GM12878 (cell line): ENCODE measurements at regions not wholly inside any gene's neighbourhood (a gene's known extent, or its start where the extent isn't known, plus 50 kb on each side); places are given as distances from the start of the nearest gene placed in this dataset.

Experiments
- ATAC-seq: fragments of 200-7000 bp; cut with Tn5 transposase; 3 replicates; pipeline ENCODE4 v1.9.1; 2020; ENCODE audit warnings: mild to moderate bottlenecking, moderate library complexity
- BruUV-seq: library from RNA; stranded (reverse); fragments of 400-500 nt; replicated peaks from 2 replicates; lab custom pipeline; 2021; lab: Mats Ljungman, UMichigan
- CTCF ChIA-PET: fragments of 300-600 bp; sonication (Branson Sonifier 250); formaldehyde crosslinking; extraction: SDS; loops from one replicate; lab custom pipeline; 2021; ENCODE audit warnings: inconsistent platforms; lab: Yijun Ruan, JAX
- POLR2A ChIA-PET: fragments of 350-600 bp; formaldehyde crosslinking; extraction: SDS; loops from one replicate; lab custom pipeline; 2021; ENCODE audit warnings: inconsistent platforms; lab: Charles Lee
- RAD21 ChIA-PET: fragments of 300-600 bp; sonication (Branson Sonifier 250); formaldehyde crosslinking; loops from one replicate; lab custom pipeline; 2023; ENCODE audit warnings: antibody characterized with exemption; ENCODE audit not compliant: unreplicated experiment; lab: Charles Lee
- SMC1A ChIA-PET: fragments of 300-600 bp; sonication (Branson Sonifier 250); formaldehyde crosslinking; loops from one replicate; lab custom pipeline; 2023; ENCODE audit not compliant: unreplicated experiment, uncharacterized antibody; lab: Charles Lee
- DNase-seq: peaks from one replicate; pipeline ENCODE4 v3.0.0-alpha.2; 2011; ENCODE audit warnings: low read depth, low spot score
- FAIRE-seq: peaks from 3 replicates; lab custom pipeline; 2011; peaks lifted over from hg19 to GRCh38; lab: Jason Lieb, UNC
- H2AFZ ChIP-seq: 2 replicates; pipeline ENCODE4 v1.6.0; 2011; ENCODE audit warnings: low read depth, low read length, control low read depth; ENCODE audit not compliant: control insufficient read depth
- H3K27ac ChIP-seq: 2 replicates; pipeline ENCODE4 v1.5.1; 2011; ENCODE audit warnings: control low read depth; ENCODE audit not compliant: control insufficient read depth, insufficient read depth
- H3K27me3 ChIP-seq, 2 experiments: replicated peaks in 1 of 2; 2 replicates each; pipeline versions ENCODE4 v1.6.0 to v1.6.1; 2011; ENCODE audit warnings: low read length in 1 of 2; ENCODE audit not compliant: control insufficient read depth in 2 of 2, insufficient read depth in 2 of 2
- H3K36me3 ChIP-seq, 2 experiments: 2 replicates each; pipeline ENCODE4 v1.5.1; 2011; ENCODE audit warnings: low read length in 1 of 2; ENCODE audit not compliant: control insufficient read depth in 2 of 2, insufficient read depth in 2 of 2
- H3K4me1 ChIP-seq: 2 replicates; pipeline ENCODE4 v1.6.1; 2011; ENCODE audit warnings: mild to moderate bottlenecking, low read length, moderate library complexity, mixed read lengths; ENCODE audit not compliant: control insufficient read depth, insufficient read depth
- H3K4me2 ChIP-seq: 2 replicates; pipeline ENCODE4 v1.6.0; 2011; ENCODE audit warnings: control low read depth; ENCODE audit not compliant: control insufficient read depth, insufficient read depth
- H3K4me3 ChIP-seq: fragments of 200-600 bp; sonication (generic); 2 replicates; pipeline ENCODE4 v1.5.1; 2016
- H3K79me2 ChIP-seq: 2 replicates; pipeline ENCODE4 v1.6.0; 2011; ENCODE audit warnings: low read length; ENCODE audit not compliant: control insufficient read depth, insufficient read depth
- H3K9ac ChIP-seq: 2 replicates; pipeline ENCODE4 v1.8.0; 2011; ENCODE audit warnings: low read length, control low read depth, mixed read lengths; ENCODE audit not compliant: control insufficient read depth, insufficient read depth
- H3K9me3 ChIP-seq: replicated peaks from 3 replicates; pipeline ENCODE4 v1.5.1; 2011; ENCODE audit warnings: mild to moderate bottlenecking, low read length; ENCODE audit not compliant: control insufficient read depth, insufficient read depth
- H4K20me1 ChIP-seq: 2 replicates; pipeline ENCODE4 v1.6.0; 2011; ENCODE audit not compliant: control insufficient read depth, insufficient read depth
- BCLAF1 ChIP-seq: fragments of 450-650 bp; IDR thresholded peaks from 2 replicates; pipeline ENCODE4 v1.6.1; 2017; ENCODE audit warnings: antibody characterized with exemption, mild to moderate bottlenecking, moderate library complexity
- CREB1 ChIP-seq: IDR thresholded peaks from 2 replicates; pipeline ENCODE4 v1.6.1; 2012; ENCODE audit warnings: low read depth, mild to moderate bottlenecking, inconsistent platforms
- EED ChIP-seq: sonication (generic); IDR thresholded peaks from 2 replicates; pipeline ENCODE4 v1.6.1; 2016; ENCODE audit warnings: antibody characterized with exemption, low read depth
- ESRRA ChIP-seq: IDR thresholded peaks from 2 replicates; pipeline ENCODE4 v1.6.1; 2012; ENCODE audit warnings: mild to moderate bottlenecking, low read length, improper control_type of control experiment
- FOS ChIP-seq: IDR thresholded peaks from 3 replicates; pipeline ENCODE4 v1.6.1; 2011; ENCODE audit warnings: borderline replicate concordance; ENCODE audit not compliant: insufficient read length; ENCODE audit errors: extremely low read depth
- HDAC2 ChIP-seq: fragments of 200-600 bp; sonication (generic); IDR thresholded peaks from 2 replicates; pipeline ENCODE4 v1.6.1; 2017
- KLF5 ChIP-seq: fragments of 450-650 bp; IDR thresholded peaks from 2 replicates; pipeline ENCODE4 v1.6.1; 2014; ENCODE audit warnings: mild to moderate bottlenecking; ENCODE audit not compliant: partially characterized antibody
- MAX ChIP-seq: IDR thresholded peaks from 2 replicates; pipeline ENCODE4 v1.6.1; 2012; ENCODE audit warnings: low read depth, low read length, improper control_type of control experiment
- MEF2B ChIP-seq: fragments of 450-650 bp; IDR thresholded peaks from 2 replicates; pipeline ENCODE4 v1.6.1; 2018; ENCODE audit warnings: mild to moderate bottlenecking, moderate library complexity; ENCODE audit not compliant: partially characterized antibody, poor library complexity, severe bottlenecking
- WRNIP1 ChIP-seq: IDR thresholded peaks from 2 replicates; pipeline ENCODE4 v1.6.1; 2011; ENCODE audit warnings: low read depth, low read length, improper control_type of control experiment, borderline replicate concordance
- WGBS: methylation state at CpG from one replicate; pipeline ENCODE4 v1.1.6; 2016; ENCODE audit warnings: low lambda C conversion rate; ENCODE audit not compliant: insufficient replicate concordance, insufficient coverage; ENCODE audit errors: missing lambda C conversion rate; 5-methylcytosine and 5-hydroxymethylcytosine counted together
- in situ Hi-C: fragments of 300-500 bp; cut with MboI; formaldehyde crosslinking; loops from 9 replicates; pipeline ENCODE4 v1.14.3; 2018; ENCODE audit warnings: mixed read lengths
- intact Hi-C: fragments of 100-400 bp; cut with micrococcal nuclease; formaldehyde crosslinking; loops from one replicate; pipeline ENCODE4 v1.14.2; 2022; ENCODE audit not compliant: unreplicated experiment
- TF ChIP-seq, protein P1 (sequence below): IDR thresholded peaks from 2 replicates; pipeline ENCODE4 v1.6.1; 2012; ENCODE audit warnings: low read length, inconsistent platforms
- TF ChIP-seq, protein P2 (sequence below): fragments of 450-650 bp; IDR thresholded peaks from 2 replicates; pipeline ENCODE4 v1.6.1; 2018; ENCODE audit warnings: mild to moderate bottlenecking, low read depth, moderate library complexity; ENCODE audit not compliant: partially characterized antibody

- no TSS peak for BruUV-seq
- CTCF ChIA-PET: no interaction called here
- WGBS: 63% methylated on average over 7 of the region's 7 CpGs
These were observed 72.5 kb upstream of the ONECUT1 start for GRCh38 chr15:52862677-52863076.

GRCh38 chr15:52858782-52859176 is 68.6 kb upstream of the ONECUT1 start:
- CTCF ChIA-PET: no interaction called here
- no peaks in the 10 kb centered on the region for H3K79me2 ChIP-seq
- TF ChIP-seq EED: no peak
- no peak for TF ChIP-seq CREB1
- TF ChIP-seq, protein P1, sequence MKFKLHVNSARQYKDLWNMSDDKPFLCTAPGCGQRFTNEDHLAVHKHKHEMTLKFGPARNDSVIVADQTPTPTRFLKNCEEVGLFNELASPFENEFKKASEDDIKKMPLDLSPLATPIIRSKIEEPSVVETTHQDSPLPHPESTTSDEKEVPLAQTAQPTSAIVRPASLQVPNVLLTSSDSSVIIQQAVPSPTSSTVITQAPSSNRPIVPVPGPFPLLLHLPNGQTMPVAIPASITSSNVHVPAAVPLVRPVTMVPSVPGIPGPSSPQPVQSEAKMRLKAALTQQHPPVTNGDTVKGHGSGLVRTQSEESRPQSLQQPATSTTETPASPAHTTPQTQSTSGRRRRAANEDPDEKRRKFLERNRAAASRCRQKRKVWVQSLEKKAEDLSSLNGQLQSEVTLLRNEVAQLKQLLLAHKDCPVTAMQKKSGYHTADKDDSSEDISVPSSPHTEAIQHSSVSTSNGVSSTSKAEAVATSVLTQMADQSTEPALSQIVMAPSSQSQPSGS: no peak
- no peak for TF ChIP-seq ESRRA
- TF ChIP-seq, protein P2, sequence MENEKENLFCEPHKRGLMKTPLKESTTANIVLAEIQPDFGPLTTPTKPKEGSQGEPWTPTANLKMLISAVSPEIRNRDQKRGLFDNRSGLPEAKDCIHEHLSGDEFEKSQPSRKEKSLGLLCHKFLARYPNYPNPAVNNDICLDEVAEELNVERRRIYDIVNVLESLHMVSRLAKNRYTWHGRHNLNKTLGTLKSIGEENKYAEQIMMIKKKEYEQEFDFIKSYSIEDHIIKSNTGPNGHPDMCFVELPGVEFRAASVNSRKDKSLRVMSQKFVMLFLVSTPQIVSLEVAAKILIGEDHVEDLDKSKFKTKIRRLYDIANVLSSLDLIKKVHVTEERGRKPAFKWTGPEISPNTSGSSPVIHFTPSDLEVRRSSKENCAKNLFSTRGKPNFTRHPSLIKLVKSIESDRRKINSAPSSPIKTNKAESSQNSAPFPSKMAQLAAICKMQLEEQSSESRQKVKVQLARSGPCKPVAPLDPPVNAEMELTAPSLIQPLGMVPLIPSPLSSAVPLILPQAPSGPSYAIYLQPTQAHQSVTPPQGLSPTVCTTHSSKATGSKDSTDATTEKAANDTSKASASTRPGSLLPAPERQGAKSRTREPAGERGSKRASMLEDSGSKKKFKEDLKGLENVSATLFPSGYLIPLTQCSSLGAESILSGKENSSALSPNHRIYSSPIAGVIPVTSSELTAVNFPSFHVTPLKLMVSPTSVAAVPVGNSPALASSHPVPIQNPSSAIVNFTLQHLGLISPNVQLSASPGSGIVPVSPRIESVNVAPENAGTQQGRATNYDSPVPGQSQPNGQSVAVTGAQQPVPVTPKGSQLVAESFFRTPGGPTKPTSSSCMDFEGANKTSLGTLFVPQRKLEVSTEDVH: no peak
- TF ChIP-seq WRNIP1: no peak
- no peak for TF ChIP-seq BCLAF1
- no peak for TF ChIP-seq MEF2B

More at GRCh38 chr15:52862677-52863076, 72.5 kb upstream of the ONECUT1 start:
- Histone ChIP-seq H2AFZ (no peak overlapping the region), H3K9ac (no peak overlapping the region), H3K9me3 (no peaks in the 10 kb centered on the region), H4K20me1 (no peaks in the 10 kb centered on the region), H3K27ac (no peak overlapping the region), H3K4me2 (no peak overlapping the region), H3K36me3 (no peaks in the 10 kb centered on the region), H3K27me3 (0 out of 4 replicates have a peak, but pooled peaks cover 0 to 4% of the 10 kb centered on the region in 2 experiments), H3K4me3 (no peak overlapping the region), H3K79me2 (no peaks in the 10 kb centered on the region), H3K4me1 (no peaks in the 10 kb centered on the region)
- DNase-seq: no peak
- FAIRE-seq: no peak
- TF ChIP-seq MAX (no peak), HDAC2 (no peak), KLF5 (no peak), FOS (no peak)
- in situ Hi-C loops: no loop called here
- intact Hi-C loops: no loop called here
- ChIA-PET RAD21 (no interaction called here), SMC1A (no interaction called here), POLR2A (no interaction called here)
- ATAC-seq: no peak

More at GRCh38 chr15:52858782-52859176, 68.6 kb upstream of the ONECUT1 start:
- Histone ChIP-seq H3K27ac (no peak overlapping the region), H3K4me2 (no peak overlapping the region), H3K9ac (no peak overlapping the region), H4K20me1 (no peaks in the 10 kb centered on the region), H3K36me3 (no peaks in the 10 kb centered on the region), H2AFZ (no peak overlapping the region), H3K27me3 (0 out of 4 replicates have a peak, but pooled peaks cover 0 to 4% of the 10 kb centered on the region in 2 experiments), H3K4me3 (no peak overlapping the region), H3K9me3 (no peaks in the 10 kb centered on the region), H3K4me1 (no peaks in the 10 kb centered on the region)
- ChIA-PET RAD21 (no interaction called here), POLR2A (no interaction called here), SMC1A (no interaction called here)
- WGBS: 57% methylated on average over 9 of the region's 9 CpGs
- ATAC-seq: no peak
- no peak for FAIRE-seq
- BruUV-seq: no TSS peak
- in situ Hi-C loops: no loop called here
- intact Hi-C loops: no loop called here
- no peak for DNase-seq
